DOHH2 (cell line): ENCODE measurements at regions not wholly inside any gene's neighbourhood (a gene's known extent, or its start where the extent isn't known, plus 50 kb on each side); places are given as distances from the start of the nearest gene placed in this dataset.

Experiments
- CTCF ChIP-seq: fragments of 200-600 bp; sonication (generic); IDR thresholded peaks from one replicate; pipeline ENCODE4 v1.5.1; 2014; ENCODE audit warnings: antibody characterized with exemption, mild to moderate bottlenecking, low read depth, low read length; ENCODE audit not compliant: poor library complexity, severe bottlenecking
- EZH2phosphoT487 ChIP-seq: fragments of 200-600 bp; sonication (generic); IDR thresholded peaks from 2 replicates; pipeline ENCODE4 v1.6.1; 2017; ENCODE audit warnings: borderline replicate concordance, mild to moderate bottlenecking, antibody characterized with exemption, low read length, moderate library complexity, mixed read lengths

GRCh38 chr6:156279261-156279969, 497.8 kb upstream of the ARID1B start:
- TF ChIP-seq CTCF = no peak
- TF ChIP-seq EZH2phosphoT487 = no peak
